AG04449 (cell line): ENCODE measurements at regions not wholly inside any gene's neighbourhood (a gene's known extent, or its start where the extent isn't known, plus 50 kb on each side); places are given as distances from the start of the nearest gene placed in this dataset.

Source experiments
- CTCF ChIA-PET: fragments of 350-600 bp; formaldehyde crosslinking; extraction: SDS; loops from one replicate; lab custom pipeline; 2021; ENCODE audit warnings: antibody characterized with exemption; lab: Yijun Ruan, JAX
- POLR2A ChIA-PET: fragments of 400-600, 350-600 bp; formaldehyde crosslinking; extraction: SDS; loops from one replicate; lab custom pipeline; 2020; ENCODE audit warnings: antibody characterized with exemption, inconsistent platforms; lab: Yijun Ruan, JAX
- DNase-seq: peaks from one replicate; pipeline ENCODE4 v3.0.0-alpha.2; 2010; ENCODE audit warnings: low read depth, low spot score
- H3K4me3 ChIP-seq: 2 replicates; pipeline ENCODE4 v1.5.1; 2011; ENCODE audit warnings: low read depth, mild to moderate bottlenecking, control low read depth, low read length
- TF ChIP-seq, protein P1 (sequence below): IDR thresholded peaks from one replicate; pipeline ENCODE4 v1.5.1; 2011; ENCODE audit warnings: mild to moderate bottlenecking, moderate library complexity, low read length, control low read depth, inconsistent platforms; ENCODE audit not compliant: insufficient read depth; ENCODE audit errors: missing control alignments

DNA sequence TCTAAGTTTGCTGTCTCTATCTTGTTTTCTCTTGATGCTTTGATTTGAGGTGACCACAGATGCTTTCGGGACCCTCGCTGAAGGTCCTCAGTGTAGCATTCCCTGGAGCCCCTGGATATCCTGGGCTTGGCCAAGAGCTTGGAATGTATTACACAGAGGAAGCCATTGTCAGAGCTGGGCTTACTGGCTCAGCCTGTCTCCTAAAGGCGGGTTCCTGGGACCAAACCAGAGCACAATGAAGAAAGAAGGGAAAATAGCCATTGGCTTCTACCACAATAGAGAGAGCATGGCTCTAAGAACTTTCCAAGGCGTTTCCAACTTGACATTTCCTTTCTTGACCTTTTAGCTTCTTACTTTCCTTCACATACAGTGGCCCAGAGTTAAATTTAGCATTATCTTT, 229.3 kb downstream of the HS3ST3A1 start:
- DNase-seq = no peak
- no peak overlapping the region for H3K4me3 ChIP-seq
- POLR2A ChIA-PET = no interaction called here
- CTCF ChIA-PET = interaction anchor here (1.3 kb wide), 1 partner anchor 13 kb away, joined by 3 read pairs; no protein-coding TSS in a partner anchor
- TF ChIP-seq, protein P1, sequence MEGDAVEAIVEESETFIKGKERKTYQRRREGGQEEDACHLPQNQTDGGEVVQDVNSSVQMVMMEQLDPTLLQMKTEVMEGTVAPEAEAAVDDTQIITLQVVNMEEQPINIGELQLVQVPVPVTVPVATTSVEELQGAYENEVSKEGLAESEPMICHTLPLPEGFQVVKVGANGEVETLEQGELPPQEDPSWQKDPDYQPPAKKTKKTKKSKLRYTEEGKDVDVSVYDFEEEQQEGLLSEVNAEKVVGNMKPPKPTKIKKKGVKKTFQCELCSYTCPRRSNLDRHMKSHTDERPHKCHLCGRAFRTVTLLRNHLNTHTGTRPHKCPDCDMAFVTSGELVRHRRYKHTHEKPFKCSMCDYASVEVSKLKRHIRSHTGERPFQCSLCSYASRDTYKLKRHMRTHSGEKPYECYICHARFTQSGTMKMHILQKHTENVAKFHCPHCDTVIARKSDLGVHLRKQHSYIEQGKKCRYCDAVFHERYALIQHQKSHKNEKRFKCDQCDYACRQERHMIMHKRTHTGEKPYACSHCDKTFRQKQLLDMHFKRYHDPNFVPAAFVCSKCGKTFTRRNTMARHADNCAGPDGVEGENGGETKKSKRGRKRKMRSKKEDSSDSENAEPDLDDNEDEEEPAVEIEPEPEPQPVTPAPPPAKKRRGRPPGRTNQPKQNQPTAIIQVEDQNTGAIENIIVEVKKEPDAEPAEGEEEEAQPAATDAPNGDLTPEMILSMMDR = no peak

DNA sequence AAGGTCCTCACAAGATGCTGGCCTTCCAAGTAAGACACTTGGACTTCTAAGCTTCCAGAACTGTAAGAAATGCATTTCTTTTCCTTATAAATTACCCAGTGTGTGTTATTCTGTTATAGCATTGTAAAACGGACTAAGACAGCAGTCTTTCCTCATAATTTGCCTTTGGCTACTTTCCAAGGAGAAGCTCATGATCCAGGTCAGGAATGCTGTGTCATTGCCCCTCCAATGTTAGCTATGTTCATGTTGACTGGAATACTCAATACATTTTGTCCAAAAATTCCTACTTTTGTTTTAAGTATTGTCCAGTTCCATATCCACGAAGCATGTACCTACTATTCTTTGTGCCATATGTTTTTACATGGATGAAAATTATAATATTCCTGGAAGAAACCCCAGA, 234.6 kb downstream of the HS3ST3A1 start:
- no peak overlapping the region for H3K4me3 ChIP-seq
- TF ChIP-seq, protein P1 = no peak
- DNase-seq = no peak
- ChIA-PET POLR2A (no interaction called here), CTCF (interaction anchor here (1.3 to 1.4 kb wide), 2 partner anchors 8 to 223 kb away, joined by 3 to 5 read pairs; no protein-coding TSS in a partner anchor)

DNA sequence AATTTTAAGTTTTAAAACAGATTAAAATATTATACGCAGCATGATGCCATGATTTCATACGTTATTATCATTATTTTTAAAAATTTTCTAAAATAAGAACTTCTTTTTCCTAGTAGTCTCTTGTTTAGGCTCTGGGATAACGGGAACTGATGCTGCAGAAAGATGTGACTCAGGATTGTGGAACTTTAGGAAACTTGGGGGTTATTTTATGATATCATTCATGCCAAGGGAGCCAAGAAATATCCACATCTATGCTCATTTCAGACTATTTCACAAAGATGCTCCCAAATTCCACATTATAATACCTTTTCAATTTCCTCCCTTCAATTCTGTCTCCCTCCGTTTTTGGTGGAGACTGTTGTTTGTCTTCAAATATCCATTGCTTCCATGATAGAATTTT, 236.4 kb downstream of the HS3ST3A1 start:
- TF ChIP-seq, protein P1 = no peak
- H3K4me3 ChIP-seq = no peak overlapping the region
- POLR2A ChIA-PET = no interaction called here
- DNase-seq = no peak
- CTCF ChIA-PET = interaction anchor here (3.0 kb wide), 1 partner anchor 28 kb away, joined by 8 read pairs; no protein-coding TSS in a partner anchor

DNA sequence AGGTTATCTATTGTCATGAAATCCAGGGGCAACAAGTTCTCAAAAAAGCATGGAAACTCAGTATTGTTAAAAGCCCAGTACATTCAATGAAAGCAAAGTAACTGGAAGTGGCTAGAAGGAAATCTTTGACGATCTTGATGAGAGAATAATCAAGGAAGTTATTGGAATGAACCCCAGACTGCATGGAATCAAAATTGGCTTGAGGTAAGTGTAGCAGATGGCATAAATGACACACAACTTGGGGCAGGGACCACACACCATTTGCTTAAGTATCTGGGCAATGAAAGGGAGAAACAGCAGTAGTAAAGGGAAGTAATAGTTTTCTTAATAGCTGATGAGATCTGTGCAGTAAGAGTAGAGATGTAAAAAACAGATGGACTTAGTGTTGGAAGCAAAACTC, 238.0 kb downstream of the HS3ST3A1 start:
- H3K4me3 ChIP-seq = no peak overlapping the region
- CTCF ChIA-PET = interaction anchor here (0.8 to 3.0 kb wide), 3 partner anchors 10 to 333 kb away, joined by 3 to 8 read pairs (median 4); no protein-coding TSS in a partner anchor
- no peak for DNase-seq
- TF ChIP-seq, protein P1 = no peak
- POLR2A ChIA-PET = no interaction called here

DNA sequence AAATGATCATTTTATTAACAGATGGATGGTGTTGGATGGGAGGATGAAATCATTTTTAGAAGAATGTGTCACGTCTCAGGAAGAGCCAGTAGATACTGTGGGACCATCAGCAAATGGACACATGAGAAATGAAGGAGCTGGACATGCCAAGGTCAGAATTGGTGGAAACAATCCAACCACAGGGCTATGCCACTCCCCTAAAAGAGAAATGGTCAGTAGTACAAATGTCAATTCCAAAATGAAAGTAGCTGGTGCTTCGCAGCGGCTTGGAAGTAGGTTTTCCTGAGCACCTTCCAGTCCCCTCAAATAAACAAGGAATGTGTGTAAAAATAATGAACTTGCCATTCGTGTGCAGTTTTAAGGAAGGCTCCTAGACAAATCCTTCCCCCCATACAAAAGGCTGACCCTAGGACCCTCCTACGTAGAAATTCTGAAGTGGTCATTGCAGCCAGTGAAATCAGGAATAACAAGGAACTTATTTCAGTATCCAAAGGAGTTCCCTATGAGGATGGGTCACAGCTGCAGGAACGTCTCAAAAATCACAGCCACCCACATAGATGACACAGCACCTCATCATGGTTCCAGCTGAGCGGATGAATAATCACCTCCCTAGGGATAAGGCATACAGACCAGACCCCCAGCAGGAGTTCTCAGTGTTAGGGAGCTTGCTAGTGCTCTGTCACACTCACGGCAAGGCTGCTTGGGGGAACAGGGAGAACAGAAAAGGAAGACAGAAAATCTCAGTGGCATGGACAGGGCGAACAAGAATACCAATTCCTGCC, 239.2 kb downstream of the HS3ST3A1 start:
- POLR2A ChIA-PET = interaction anchor here (1.3 to 1.5 kb wide), 2 partner anchors 9 to 12 kb away, joined by 3 to 5 read pairs; no protein-coding TSS in a partner anchor
- DNase-seq = no peak
- H3K4me3 ChIP-seq = no peak overlapping the region; the same call in 1 of the 2 replicates
- TF ChIP-seq, protein P1 = no peak
- CTCF ChIA-PET = interaction anchor here (0.7 to 3.0 kb wide), 3 partner anchors 9 to 332 kb away, joined by 3 to 8 read pairs (median 4); no protein-coding TSS in a partner anchor

DNA sequence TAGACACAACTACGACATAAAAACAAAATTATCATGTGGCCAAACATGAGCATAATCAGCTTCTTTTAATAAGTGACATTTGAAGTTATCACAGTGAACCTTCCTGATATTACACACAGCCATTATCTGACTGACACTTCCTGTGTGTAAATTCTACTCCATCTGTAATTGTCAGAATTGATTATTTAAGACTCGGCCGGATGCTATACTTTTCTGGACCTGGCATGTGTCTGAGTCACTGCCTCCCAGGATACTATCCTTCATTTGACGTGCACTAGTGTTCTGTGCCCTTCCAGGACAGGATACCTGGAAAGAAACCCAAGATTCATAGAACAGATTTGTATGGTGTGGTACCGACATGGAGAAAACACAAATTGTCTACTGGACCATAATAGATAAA, 242.0 kb downstream of the HS3ST3A1 start:
- no peak overlapping the region for H3K4me3 ChIP-seq
- TF ChIP-seq, protein P1 = no peak
- POLR2A ChIA-PET = no interaction called here
- CTCF ChIA-PET = no interaction called here
- no peak for DNase-seq
